ENCODE measurements at regions not wholly inside any gene's neighbourhood (a gene's known extent, or its start where the extent isn't known, plus 50 kb on each side); places are given as distances from the start of the nearest gene placed in this dataset.

DNA sequence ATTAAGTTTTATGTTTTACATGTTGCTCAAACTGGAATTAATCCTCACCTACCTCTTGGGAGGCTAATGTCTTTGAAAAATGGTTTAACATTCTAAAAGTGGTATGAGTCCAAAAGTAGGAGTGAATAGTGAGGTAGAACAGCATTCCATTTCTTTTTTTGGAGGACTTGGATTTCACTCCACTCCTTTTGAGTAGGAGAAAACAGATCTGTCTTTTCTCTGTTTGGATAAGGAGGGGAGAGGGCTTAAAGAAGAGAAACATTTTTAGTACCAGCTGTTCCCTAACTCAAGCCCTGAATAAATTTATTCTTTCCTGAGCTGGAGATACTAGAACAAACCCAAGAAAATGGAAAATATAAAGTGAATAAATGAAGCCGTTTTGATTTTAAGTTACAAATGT lies 687.9 kb downstream of the MECOM start:
- H3K27me3 ChIP-seq, result no peaks in the 10 kb centered on the region
- TF ChIP-seq, protein P1, sequence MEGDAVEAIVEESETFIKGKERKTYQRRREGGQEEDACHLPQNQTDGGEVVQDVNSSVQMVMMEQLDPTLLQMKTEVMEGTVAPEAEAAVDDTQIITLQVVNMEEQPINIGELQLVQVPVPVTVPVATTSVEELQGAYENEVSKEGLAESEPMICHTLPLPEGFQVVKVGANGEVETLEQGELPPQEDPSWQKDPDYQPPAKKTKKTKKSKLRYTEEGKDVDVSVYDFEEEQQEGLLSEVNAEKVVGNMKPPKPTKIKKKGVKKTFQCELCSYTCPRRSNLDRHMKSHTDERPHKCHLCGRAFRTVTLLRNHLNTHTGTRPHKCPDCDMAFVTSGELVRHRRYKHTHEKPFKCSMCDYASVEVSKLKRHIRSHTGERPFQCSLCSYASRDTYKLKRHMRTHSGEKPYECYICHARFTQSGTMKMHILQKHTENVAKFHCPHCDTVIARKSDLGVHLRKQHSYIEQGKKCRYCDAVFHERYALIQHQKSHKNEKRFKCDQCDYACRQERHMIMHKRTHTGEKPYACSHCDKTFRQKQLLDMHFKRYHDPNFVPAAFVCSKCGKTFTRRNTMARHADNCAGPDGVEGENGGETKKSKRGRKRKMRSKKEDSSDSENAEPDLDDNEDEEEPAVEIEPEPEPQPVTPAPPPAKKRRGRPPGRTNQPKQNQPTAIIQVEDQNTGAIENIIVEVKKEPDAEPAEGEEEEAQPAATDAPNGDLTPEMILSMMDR (IDR thresholded peaks at IDR 0.05), result no peak
- no peaks in the 10 kb centered on the region for H3K4me1 ChIP-seq
- no peak for DNase-seq (ENCODE audit: low spot score)
- H3K9me3 ChIP-seq, result no peaks in the 10 kb centered on the region
- no peak overlapping the region for H3K27ac ChIP-seq
- H3K36me3 ChIP-seq, result no peaks in the 10 kb centered on the region
- no peak overlapping the region for H3K4me3 ChIP-seq

DNA sequence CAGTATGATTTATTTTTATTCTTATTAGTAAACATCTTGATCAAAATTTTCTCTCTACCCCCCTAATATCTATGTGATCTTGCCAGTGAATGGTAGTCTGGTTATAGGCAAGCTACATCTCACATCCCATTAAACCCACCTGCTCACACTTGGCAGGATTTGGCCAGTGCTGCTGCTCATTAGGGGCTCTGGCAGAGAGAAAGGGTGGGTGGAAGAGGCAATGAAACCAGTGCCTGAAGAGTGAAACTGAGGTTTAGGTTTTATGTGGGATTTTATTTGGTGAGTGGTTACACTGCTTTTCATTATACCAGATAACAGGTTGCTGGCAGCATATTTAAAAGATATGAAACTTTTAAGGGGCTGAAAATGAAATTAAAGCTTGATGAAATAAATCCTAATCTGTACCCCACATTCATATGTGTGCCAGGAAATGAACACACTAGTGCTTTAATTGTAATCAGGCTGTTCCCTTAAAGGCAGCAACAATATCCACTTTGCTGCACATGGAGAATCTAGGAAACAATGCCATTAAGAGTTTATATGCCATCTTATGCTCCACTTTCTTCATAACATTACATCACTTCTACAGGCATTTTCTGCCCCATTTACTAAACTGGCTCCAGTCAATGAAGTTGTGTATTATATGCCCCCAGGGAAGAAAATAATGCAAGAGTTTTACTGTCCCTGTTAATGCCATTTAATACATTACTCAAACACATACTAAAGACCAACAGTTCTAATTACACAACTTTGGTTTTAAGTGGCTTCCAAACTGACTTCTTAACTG lies 688.7 kb downstream of the MECOM start:
- Histone ChIP-seq H3K9me3 (no peaks in the 10 kb centered on the region), H3K4me3 (no peak overlapping the region), H3K27ac (no peak overlapping the region), H3K4me1 (no peaks in the 10 kb centered on the region), H3K36me3 (no peaks in the 10 kb centered on the region), H3K27me3 (no peaks in the 10 kb centered on the region)
- TF ChIP-seq, protein P1 (IDR thresholded peaks at IDR 0.05), result no peak
- DNase-seq (ENCODE audit: low spot score), result no peak

DNA sequence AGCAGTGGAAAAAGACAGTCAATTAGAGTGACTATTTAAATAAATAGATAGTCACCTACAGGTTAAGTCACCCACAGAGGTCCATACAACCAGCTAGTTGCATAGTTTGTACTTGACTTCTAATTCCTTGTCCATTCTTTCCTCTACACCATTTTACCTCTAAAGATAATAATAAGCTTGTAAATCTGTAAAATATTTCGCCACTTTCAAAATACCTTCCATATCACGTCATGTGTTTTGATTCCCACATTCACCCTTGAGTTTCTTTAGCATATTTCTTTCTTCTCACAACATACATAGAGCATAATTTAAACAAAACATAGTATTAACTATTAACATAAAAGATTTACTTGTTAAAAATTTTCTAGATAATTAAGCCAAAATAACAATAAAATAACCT lies 689.6 kb downstream of the MECOM start:
- Histone ChIP-seq H3K4me1 (no peaks in the 10 kb centered on the region), H3K36me3 (no peaks in the 10 kb centered on the region), H3K4me3 (no peak overlapping the region), H3K27ac (no peak overlapping the region), H3K9me3 (no peaks in the 10 kb centered on the region), H3K27me3 (no peaks in the 10 kb centered on the region)
- TF ChIP-seq, protein P1 (IDR thresholded peaks at IDR 0.05), result no peak
- DNase-seq (ENCODE audit: low spot score), result no peak

DNA sequence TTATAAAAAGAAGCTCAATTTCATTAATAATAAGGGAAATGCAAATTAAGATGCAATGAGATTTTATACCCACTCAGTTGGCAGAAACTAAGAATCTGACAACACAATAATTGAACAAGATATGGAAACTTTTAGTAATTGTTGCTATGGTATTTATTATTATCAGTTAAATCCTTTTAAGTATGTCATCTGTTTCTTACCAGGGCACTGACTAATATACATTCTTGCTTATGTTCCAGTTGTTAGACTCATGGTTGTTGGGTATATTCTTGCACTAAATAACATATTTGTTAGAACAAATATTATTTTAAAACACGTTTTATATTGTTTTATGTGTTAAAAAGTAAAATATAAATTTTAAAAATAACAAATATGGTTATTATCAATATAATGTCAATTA lies 690.3 kb downstream of the MECOM start:
- no peak for DNase-seq (ENCODE audit: low spot score)
- no peak overlapping the region for H3K27ac ChIP-seq
- no peaks in the 10 kb centered on the region for H3K9me3 ChIP-seq
- no peaks in the 10 kb centered on the region for H3K36me3 ChIP-seq
- TF ChIP-seq, protein P1 (IDR thresholded peaks at IDR 0.05), result no peak
- no peaks in the 10 kb centered on the region for H3K4me1 ChIP-seq
- H3K27me3 ChIP-seq, result no peaks in the 10 kb centered on the region
- no peak overlapping the region for H3K4me3 ChIP-seq

DNA sequence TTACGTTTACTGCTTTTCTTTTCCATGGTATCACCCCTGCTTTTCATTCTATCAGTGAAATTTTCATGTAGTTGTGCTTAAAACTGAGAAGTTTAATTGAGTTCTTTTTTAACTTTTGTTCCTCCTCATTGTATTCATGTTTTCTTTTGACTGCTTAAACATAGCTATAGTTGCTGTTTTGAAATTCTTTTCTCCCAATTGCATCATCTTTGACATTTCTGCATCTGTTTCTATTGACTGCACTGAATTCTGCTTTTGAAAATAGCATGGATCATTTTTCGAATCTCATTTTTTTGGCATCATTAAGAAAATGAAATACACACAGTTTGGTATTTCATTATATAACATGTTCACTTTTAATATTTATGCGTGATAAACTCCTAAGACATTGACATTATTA lies 694.9 kb downstream of the MECOM start:
- H3K4me3 ChIP-seq, result no peak overlapping the region
- no peaks in the 10 kb centered on the region for H3K4me1 ChIP-seq
- no peak for DNase-seq (ENCODE audit: low spot score)
- H3K27ac ChIP-seq, result no peak overlapping the region
- H3K36me3 ChIP-seq, result no peaks in the 10 kb centered on the region
- H3K9me3 ChIP-seq, result no peaks in the 10 kb centered on the region
- no peaks in the 10 kb centered on the region for H3K27me3 ChIP-seq
- TF ChIP-seq, protein P1 (IDR thresholded peaks at IDR 0.05), result no peak

DNA sequence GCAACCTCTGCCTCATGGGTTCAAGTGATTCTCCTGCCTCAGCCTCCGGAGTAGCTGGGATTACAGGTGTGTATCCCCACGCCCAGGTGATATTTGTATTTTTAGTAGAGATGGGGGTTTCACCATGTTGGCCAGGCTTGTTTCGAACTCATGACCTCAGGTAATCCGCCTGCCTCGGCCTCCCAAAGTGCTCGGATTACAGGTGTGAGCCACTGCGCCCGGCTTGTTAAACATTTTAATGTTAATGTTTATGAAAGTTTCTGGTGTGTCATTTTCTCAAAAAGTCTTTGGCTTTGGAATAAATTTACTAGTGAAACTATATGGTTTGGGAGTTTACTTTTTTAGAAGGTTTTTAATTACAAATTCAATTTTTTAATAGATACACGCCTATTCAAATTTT lies 698.8 kb downstream of the MECOM start:
- no peak overlapping the region for H3K27ac ChIP-seq
- no peaks in the 10 kb centered on the region for H3K27me3 ChIP-seq
- no peaks in the 10 kb centered on the region for H3K4me1 ChIP-seq
- no peaks in the 10 kb centered on the region for H3K36me3 ChIP-seq
- no peak overlapping the region for H3K4me3 ChIP-seq
- H3K9me3 ChIP-seq, result no peaks in the 10 kb centered on the region
- TF ChIP-seq, protein P1 (IDR thresholded peaks at IDR 0.05), result no peak
- no peak for DNase-seq (ENCODE audit: low spot score)

All from right atrium auricular region (tissue), 2 donors.